ENCODE measurements at regions not wholly inside any gene's neighbourhood (a gene's known extent, or its start where the extent isn't known, plus 50 kb on each side); places are given as distances from the start of the nearest gene placed in this dataset.

DNA sequence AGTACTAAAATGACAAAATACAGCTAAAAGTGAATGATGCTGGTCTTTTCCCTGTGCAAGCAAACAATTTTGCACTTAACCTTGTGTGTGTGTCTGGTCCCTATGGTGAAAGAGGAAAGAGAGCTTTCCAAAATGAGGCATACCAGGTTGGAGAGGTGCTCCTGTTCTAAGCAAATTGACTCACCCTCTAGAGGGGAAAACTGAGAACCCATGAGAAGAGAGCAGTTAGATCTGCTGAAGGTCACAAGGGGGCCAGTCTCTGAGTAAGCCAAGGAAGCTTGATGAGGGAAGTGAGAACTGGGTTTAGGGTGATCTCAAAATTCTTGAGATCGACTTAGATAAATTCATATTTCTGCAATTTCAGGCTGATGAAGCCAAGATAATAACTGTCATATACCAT, 157.5 kb upstream of the TBX18 start:
- TF ChIP-seq, protein P1, sequence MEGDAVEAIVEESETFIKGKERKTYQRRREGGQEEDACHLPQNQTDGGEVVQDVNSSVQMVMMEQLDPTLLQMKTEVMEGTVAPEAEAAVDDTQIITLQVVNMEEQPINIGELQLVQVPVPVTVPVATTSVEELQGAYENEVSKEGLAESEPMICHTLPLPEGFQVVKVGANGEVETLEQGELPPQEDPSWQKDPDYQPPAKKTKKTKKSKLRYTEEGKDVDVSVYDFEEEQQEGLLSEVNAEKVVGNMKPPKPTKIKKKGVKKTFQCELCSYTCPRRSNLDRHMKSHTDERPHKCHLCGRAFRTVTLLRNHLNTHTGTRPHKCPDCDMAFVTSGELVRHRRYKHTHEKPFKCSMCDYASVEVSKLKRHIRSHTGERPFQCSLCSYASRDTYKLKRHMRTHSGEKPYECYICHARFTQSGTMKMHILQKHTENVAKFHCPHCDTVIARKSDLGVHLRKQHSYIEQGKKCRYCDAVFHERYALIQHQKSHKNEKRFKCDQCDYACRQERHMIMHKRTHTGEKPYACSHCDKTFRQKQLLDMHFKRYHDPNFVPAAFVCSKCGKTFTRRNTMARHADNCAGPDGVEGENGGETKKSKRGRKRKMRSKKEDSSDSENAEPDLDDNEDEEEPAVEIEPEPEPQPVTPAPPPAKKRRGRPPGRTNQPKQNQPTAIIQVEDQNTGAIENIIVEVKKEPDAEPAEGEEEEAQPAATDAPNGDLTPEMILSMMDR (conservative IDR thresholded peaks at IDR 0.05; ENCODE audit: control insufficient read depth, insufficient read depth, low read depth, low read length), result no peak
- no peak overlapping the region for H3K4me3 ChIP-seq (ENCODE audit: control insufficient read depth, low read depth, low read length)
- peak; percentile 44 for DNase-seq (ENCODE audit: low read depth)

DNA sequence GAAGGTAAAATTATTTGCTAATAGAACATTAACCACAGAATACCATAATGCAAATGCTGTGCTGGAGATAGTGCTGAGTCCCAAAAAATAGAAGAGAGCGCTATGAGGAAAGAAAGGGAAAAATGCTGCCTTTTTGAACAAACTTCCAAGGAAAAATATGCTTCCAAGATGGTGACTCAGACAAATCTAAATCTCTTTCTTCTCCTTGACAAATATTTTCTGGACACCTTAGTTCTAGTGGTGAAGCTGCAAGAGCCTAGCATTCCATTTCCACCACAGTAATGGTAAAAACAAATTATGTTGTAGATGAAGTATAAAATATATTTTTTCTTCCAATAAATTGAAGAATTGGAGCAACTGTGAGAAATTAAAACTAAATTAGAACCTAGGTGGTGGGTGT, 155.6 kb upstream of the TBX18 start:
- TF ChIP-seq, protein P1 (conservative IDR thresholded peaks at IDR 0.05; ENCODE audit: control insufficient read depth, insufficient read depth, low read depth, low read length), result no peak
- no peak overlapping the region for H3K4me3 ChIP-seq (ENCODE audit: control insufficient read depth, low read depth, low read length)
- DNase-seq (ENCODE audit: low read depth), result no peak

DNA sequence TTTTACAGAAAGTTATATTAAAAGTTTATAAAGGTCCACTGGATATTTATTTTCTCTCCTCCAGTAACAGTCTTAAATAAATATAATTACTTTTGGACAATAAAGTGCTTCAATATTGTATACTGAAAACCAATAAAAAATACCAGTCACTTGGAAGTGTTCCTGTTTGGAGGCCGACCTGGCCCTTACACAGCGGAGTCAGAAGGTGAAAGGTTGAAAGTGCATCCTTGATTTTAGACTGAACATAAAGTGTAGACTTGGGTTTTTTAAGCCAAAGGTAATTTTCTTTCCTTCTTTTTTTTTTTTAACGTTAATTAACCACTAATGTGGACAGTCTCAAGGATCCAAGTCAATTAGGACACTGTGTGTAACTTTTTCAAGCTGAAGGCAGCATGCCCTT, 152.3 kb upstream of the TBX18 start:
- DNase-seq (ENCODE audit: low read depth), result no peak
- no peak overlapping the region for H3K4me3 ChIP-seq (ENCODE audit: control insufficient read depth, low read depth, low read length)
- TF ChIP-seq, protein P1 (conservative IDR thresholded peaks at IDR 0.05; ENCODE audit: control insufficient read depth, insufficient read depth, low read depth, low read length), result no peak

DNA sequence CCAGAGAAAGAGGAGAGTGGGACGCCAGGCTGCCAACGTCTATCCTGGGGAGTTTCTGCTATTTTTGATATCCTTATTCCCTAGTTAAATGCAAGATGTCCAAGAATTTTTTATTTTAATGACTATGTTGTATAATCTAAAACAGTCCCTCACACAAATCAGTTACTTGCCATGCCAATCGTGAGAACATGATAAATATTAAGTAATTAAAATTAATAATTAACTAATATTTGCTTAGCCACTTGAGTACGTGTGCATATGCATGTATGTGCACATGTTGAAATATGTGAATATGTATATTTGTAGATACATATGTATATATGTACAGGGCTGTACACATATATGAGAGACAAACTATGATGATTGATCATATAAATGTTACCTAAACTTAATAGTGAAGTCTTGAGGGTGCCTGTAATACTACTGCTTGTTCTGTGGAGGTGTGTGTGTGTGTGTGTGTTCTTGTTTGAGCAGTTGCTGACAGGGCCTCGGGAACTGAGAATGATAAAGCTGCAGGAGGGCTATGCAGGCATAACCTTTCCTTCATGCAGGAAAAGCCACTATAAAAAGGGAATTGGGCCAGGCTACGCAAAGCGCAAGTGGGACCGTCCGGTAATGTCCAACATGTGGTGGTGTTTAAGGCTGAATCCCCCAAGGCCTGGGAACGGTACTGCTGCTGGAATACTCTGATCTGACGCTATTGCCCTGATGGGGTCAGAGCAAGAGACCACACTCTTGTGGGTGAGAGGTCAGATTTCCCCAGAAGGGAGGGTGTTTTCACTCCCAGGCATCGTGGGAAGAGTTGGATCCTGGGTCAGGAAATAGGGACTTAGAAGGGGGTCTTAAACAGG, 148.3 kb upstream of the TBX18 start:
- no peak overlapping the region for H3K4me3 ChIP-seq (ENCODE audit: control insufficient read depth, low read depth, low read length)
- DNase-seq (ENCODE audit: low read depth), result peak; percentile 25
- TF ChIP-seq, protein P1 (conservative IDR thresholded peaks at IDR 0.05; ENCODE audit: control insufficient read depth, insufficient read depth, low read depth, low read length), result no peak

DNA sequence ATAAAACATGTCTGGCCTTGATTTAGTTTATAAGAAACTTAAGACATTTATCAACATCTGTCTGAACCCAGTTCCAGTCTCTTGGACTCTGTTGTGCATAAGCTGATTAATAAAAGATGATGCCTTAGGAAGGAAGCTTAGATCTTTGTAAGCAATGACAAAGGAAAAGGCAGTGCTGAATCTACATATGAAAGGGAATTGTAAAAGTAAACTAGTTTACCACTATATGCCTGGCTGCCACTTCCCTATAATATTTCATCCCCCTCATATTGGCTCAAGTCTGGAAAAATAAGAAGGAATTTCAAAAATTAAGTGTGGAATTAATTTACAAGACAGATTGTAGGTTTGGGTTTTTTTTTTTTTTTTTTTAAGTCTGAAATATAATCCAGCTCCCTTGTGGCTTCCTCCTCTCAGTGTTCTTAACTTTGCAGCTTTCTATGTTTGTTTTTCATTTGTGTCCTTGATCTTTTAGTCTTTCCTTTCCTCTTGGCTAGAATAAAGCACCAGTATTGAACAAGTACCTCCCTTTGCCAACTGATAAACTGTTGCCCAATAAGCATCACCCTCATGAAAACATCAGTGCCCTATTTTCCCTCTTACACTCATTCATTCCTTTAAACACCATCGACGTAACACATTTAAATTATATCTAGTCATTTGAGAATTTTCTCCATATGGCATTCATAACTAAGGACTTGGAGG, 146.7 kb upstream of the TBX18 start:
- no peak for DNase-seq (ENCODE audit: low read depth)
- no peak overlapping the region for H3K4me3 ChIP-seq (ENCODE audit: control insufficient read depth, low read depth, low read length)
- TF ChIP-seq, protein P1 (conservative IDR thresholded peaks at IDR 0.05; ENCODE audit: control insufficient read depth, insufficient read depth, low read depth, low read length), result no peak

DNA sequence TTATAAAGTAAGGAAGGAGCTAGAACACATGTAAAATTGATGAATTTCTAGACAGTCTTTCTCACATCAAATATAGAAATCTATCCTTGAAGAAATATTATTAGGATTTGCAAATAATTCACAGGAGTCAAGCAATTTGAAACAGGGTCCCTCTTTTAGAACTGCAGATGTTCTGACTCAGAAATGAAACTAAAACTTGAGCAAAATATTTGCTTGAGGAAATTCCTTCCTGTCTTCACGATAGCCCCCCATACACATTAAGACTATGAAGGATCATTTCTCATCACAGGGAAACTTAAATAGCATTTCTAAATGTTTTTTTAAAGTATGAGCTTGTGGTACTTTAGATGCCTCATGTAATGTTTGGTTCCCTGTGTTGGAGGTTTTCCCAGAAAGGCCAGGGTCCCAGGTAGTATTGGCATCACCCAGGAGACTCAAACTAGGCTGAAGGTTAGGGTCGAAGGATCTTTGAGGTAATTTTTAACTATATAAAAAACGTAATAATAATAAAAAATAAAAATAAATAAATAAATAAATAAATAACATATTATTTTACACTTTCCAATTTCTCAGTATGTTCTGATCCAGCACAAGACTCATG, 144.0 kb upstream of the TBX18 start:
- DNase-seq (ENCODE audit: low read depth), result no peak
- no peak overlapping the region for H3K4me3 ChIP-seq (ENCODE audit: control insufficient read depth, low read depth, low read length)
- TF ChIP-seq, protein P1 (conservative IDR thresholded peaks at IDR 0.05; ENCODE audit: control insufficient read depth, insufficient read depth, low read depth, low read length), result no peak

All from fibroblast of mammary gland (primary cell).